ENCODE measurements at regions not wholly inside any gene's neighbourhood (a gene's known extent, or its start where the extent isn't known, plus 50 kb on each side); places are given as distances from the start of the nearest gene placed in this dataset.

- FAIRE-seq: no peak
Observed at GRCh38 chr4:184941671-184942418, 76.4 kb upstream of the HELT start.

DNA sequence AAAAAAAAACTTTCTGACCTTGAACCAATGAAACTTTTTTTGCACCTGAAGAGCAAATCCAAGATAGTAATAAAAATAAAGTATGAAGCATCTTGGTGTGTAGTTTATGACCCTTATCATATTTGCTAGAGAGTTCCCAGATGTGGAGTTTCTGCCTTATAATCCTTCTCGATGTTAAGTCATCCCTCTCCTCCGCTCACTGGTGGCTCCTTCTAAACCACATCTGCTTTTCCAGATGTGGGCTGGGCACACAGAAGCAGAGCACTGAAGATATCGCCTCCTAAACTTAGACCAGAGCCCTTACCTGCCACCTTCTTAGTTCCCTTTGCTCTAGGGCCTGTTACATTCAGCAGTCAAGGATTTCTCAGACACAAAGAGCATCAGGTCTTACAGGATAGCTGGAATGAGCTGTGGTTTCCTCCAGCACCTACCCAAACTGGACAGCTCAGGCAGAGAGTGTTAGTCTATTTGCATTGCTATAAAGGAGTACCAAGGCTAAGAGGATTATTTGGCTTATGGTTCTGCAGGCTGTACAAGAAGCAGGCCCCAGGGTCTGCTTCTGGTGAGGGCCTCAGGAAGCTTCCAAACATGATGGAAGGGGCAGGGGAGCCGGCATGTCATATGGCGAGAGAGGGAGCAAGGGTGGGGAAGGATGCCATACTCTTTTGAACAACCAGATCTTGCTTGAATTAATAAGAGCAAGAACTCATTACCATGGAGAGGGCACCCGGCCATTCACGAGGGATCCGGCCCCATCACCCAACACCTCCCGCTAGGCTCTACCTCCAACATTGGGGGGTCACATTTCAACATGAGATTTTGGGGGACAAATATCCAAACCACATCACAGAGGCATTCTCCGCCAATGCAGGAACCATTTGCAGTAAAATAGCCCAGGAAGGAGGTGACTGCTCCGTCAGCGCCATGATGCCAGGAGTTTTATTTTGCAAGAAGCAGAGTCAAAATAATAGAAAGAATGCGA is 75.6 kb upstream of the HELT start:
- no peak for DNase-seq (ENCODE audit: low spot score in 2 of 2)
- FAIRE-seq: no peak

More at GRCh38 chr4:184941671-184942418, 76.4 kb upstream of the HELT start:
- DNase-seq (ENCODE audit: low spot score in 2 of 2): no peak

- FAIRE-seq: no peak
- no peak for DNase-seq (ENCODE audit: low spot score in 2 of 2)
Observed at GRCh38 chr4:184949020-184949419, 69.3 kb upstream of the HELT start.

DNA sequence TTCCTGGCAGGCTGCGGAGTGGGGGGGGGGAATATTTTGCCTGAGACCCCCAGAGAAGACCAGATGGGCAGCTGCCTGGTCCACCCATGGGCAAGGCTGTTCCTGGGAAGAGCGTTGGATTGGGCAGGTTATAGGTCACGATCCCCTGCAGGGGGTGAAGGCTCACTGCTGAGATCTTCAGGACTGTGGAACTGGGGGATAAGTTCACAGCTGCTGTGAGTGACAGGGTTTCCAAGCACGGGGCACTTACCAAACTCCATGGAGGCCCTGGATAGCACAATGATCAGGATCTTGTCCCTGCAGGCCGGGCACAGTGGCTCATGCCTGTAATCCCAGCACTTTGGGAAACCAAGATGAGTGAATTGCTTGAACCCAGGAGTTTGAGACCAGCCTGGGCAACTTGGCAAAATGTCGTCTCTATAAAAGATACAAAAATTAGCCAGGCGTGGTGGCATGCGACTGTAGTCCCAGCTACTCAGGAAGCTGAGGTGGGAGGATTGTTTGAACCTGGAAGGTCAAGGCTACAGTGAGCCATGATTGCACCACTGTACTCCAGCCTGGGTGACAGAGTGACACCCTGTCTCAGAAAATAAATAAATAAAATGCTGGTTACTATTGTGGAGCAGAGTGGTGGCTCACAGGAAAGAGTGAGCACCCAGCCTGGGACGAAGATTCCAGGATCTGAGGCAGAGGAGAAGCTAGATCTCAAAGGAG is 68.0 kb upstream of the HELT start:
- no peak for FAIRE-seq
- DNase-seq (ENCODE audit: low spot score in 2 of 2): no peak

DNA sequence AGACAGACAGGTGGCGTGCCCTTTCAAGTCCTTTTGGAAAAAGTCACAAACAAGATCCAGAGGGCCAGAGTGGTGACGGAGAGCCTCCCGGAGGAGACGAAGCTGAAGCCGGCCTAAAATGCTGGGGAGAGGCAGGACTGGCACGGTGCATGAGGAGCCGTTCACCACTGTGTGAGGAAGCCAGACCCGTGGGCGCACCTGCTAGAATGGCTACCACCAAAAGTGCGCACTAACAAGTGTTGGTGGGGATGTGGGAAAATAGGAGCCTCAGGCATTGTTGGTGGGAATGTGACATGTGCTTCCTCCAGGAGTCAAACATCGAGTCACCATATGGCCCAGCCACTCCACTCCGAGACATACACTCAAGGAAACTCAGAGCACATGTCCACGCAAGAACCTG is 67.4 kb upstream of the HELT start:
- FAIRE-seq (no peak), DNase-seq (ENCODE audit: low spot score in 2 of 2) (no peak)

DNA sequence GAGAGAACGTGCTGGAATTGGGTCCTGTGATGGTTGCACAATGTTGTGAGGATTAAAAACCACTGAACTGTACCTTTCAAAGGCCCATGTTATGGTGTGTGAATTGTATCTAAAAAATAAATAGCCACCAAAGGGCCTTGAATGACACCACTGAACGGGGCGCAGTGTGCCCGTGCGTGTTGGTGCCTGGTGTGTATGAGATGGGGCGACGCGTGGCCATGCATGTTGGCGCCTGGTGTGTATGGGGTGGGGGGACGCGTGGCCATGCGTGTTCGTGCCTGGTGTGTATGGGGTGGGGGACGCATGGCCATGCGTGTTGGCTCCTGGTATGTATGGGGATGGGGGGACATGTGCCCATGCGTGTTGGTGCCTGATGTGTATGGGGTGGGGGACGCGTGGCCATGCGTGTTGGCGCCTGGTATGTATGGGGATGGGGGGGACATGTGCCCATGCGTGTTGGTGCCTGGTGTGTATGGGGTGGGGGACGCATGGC is 66.6 kb upstream of the HELT start:
- no peak for FAIRE-seq
- DNase-seq (ENCODE audit: low spot score in 2 of 2): no peak

DNA sequence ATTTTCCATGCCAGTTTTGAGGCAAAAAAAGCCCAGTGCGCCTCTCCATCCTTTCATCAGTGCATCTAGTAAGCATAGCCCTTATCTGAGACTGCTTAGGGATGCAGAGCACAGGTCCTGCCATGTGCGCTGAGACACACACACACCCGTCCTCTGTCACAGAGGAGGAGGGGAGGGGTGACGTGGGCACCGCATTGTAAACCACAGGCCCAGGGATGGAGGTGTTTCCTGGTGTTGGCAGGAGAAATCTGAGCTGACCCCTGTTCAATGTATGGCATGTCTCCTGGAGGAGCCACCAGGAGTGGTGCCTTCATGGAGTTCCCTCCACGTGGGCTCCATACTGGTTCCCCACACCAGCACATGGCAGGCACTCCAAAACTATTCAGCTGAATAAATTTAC is 65.8 kb upstream of the HELT start:
- no peak for FAIRE-seq
- no peak for DNase-seq (ENCODE audit: low spot score in 2 of 2)

- DNase-seq (ENCODE audit: low spot score in 2 of 2): no peak
- FAIRE-seq: no peak
Observed at GRCh38 chr4:184953421-184953945, 64.8 kb upstream of the HELT start.

GRCh38 chr4:184953971-184954370 is 64.3 kb upstream of the HELT start:
- no peak for FAIRE-seq

DNA sequence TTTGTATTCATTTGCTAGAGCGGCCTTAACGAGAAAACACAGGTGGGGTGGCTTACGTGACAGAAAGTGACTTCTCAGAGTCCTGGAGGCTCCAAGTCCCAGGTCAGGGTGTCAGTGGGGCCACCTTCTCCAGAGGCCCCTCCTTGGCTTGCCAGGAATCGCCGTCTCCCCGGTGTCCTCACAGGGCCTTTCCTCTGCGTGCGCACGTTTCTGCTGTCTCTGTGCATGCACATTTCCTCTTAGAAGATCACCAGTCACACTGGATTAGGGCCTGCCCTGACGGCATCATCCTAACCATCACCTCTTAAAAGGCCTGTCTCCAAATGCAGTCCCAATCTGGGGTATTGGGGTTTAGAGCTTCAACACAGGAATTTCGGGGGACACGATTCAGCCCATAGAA is 63.8 kb upstream of the HELT start:
- DNase-seq (ENCODE audit: low spot score in 2 of 2) (no peak), FAIRE-seq (no peak)

More at GRCh38 chr4:184953971-184954370, 64.3 kb upstream of the HELT start:
- no peak for DNase-seq (ENCODE audit: low spot score in 2 of 2)

GRCh38 chr4:184955116-184955515 is 63.2 kb upstream of the HELT start:
- no peak for FAIRE-seq
- no peak for DNase-seq (ENCODE audit: low spot score in 2 of 2)

- FAIRE-seq: no peak
Observed at GRCh38 chr4:184955636-184956035, 62.7 kb upstream of the HELT start.

DNA sequence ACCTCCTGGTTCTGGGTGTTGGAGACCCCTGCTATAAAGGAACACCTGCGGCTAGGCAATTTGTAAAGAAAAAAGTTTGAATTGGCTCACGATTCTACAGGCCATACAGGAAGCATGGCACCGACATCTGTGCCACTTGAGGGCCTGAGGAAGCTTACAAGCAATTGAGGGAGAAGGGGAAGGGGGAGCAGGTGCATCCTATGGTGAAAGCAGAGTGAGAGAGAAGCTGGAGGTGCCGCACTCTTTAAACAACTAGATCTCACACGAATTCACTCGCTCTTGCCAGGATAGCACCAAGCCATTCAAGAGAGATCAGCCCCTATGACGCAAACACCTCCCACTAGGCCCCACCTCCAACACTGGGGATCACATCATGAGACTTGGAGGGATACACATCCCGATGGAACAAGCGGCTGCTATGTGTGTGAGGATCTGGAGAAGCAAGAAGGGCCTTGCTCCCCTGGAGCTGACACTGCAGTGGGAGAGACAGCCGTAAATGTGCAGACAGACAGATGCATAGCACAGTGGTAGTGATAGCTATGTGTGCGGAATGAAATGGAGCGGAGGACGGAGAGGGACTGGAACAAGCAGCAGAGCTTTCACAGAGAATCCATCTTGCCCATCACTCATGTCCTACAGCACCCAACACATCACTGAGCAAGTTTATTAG is 60.7 kb upstream of the HELT start:
- no peak for FAIRE-seq
- no peak for DNase-seq (ENCODE audit: low spot score in 2 of 2)

More at GRCh38 chr4:184955636-184956035, 62.7 kb upstream of the HELT start:
- no peak for DNase-seq (ENCODE audit: low spot score in 2 of 2)

DNA sequence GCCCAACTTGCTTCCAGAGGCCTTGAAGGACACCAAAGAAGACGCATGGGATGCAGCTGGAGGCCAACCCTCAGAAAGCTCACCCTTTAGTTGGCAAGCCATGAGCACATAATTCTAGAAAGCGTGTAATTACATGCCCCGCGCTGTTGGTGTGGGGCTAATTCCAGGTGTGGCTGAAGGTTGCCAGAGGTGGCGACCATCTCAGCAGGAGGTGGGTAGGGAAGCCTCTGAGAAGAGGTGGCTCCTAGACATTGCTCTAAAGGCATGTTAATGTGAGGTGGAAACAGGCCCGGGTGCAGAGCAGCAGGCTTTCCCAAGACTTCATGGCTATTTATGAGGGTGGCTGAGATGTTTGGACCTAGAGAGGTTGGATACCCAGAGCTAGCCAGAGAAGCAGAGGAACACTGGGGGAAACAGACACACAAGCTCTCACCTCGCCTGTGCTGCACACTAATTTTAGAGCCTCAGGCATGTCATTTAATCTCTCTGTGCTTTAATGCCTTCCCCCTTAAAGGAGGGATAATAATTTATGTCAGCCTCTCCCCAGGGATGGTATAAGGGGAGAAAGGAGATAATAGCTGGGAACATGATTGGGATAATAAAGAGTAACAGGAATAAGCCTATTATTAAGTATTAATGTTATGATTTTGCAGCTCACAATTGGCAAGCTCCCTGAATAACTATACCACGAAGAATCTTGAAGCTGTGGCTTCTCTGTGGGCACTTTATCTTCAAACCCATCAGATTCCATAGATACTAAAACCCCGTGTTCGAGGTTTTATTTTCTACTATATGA is 60.0 kb upstream of the HELT start:
- no peak for DNase-seq (ENCODE audit: low spot score in 2 of 2)
- FAIRE-seq: no peak

DNA sequence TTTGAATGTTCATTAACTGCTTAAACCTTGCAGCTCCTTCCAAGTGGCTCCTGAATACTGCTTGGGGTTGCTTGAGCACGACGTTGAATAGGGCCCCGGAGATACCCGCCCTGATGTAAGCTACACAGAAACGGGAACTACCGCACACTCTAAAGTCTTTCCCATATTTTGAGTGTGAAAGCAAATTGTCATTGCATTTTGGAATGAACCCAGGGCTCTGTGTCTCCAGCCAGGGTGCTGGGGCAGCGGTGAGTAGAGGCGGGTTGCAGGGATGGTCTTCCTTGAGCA is 59.4 kb upstream of the HELT start:
- DNase-seq (ENCODE audit: low spot score in 2 of 2): no peak
- no peak for FAIRE-seq

DNA sequence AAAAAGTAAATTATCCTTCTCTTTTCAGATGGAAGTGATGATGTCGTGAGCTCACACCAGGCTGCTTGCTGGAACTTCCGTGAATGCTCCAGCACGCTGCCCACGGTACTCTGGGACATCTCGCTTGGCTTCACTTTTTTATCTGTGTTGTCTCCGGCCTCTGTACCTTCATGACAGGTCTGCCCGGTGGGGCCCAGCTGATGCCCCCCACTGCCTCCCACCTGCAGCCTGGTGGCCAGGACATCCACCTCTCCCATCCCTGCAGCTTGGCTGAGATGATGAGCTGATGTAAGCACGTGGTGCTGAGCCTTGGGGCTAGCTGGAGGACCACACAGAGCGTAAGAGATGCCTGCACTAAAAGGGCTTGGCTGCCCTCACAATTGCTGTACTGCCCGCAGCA is 59.0 kb upstream of the HELT start:
- FAIRE-seq: no peak

DNA sequence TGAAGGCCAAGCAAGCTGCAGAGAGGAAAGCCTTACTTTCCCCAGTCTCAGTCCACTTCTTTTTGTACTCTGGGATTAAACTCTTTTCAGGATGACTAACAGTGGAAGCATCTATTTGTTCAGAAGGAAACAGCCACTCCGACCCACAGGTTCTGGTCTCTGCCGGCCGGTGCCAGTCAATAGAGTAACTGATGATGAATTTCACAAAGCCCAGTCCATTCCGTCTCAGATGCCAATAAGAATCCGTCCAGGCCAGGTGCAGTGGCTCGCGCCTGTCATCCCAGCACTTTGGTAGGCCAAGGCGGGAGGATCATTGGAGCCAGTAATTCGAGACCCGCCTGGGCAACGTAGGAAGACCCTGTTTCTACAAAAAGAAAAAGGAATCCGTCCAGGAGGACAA is 58.5 kb upstream of the HELT start:
- DNase-seq (ENCODE audit: low spot score in 2 of 2) (no peak), FAIRE-seq (no peak)

More for the DNA sequence above, 59.0 kb upstream of the HELT start:
- no peak for DNase-seq (ENCODE audit: low spot score in 2 of 2)

- DNase-seq (ENCODE audit: low spot score in 2 of 2) (no peak), FAIRE-seq (no peak)
Observed at GRCh38 chr4:184960505-184960971, 57.8 kb upstream of the HELT start.

DNA sequence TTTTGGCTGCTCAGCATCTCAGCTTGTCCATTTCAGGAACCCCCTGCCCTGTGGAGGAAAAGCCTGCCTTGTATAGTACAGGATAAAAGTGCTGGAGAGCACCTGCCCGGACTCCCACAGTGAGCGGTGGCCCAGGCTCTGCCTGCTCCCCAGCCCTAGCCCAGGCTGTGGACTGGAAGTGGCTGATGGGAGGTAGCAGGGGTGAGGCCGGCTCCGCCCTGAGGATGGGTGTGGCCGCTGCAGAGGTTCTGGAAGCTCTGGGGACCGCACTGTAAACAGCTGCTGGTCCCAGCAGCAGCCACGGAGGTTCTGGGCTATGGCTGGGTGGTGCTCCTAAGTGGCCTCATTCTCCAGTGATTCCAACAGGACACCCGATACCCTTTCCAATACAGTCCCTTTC is 56.6 kb upstream of the HELT start:
- FAIRE-seq: no peak

More for the DNA sequence above, 56.6 kb upstream of the HELT start:
- DNase-seq (ENCODE audit: low spot score in 2 of 2): no peak

Measured in frontal cortex (tissue), 3 donors.